IPS-NIHi7 (cell line): ENCODE measurements at regions not wholly inside any gene's neighbourhood (a gene's known extent, or its start where the extent isn't known, plus 50 kb on each side); places are given as distances from the start of the nearest gene placed in this dataset.

Source experiments
- DNase-seq: peaks from one replicate; pipeline ENCODE4 v3.0.0; 2012; ENCODE audit warnings: mixed read lengths; ENCODE audit errors: extremely low spot score

GRCh38 chr20:46811224-46812084 lies 83.2 kb upstream of the EYA2 start:
- DNase-seq, result peak; percentile 27

GRCh38 chr20:46814366-46815232 lies 80.0 kb upstream of the EYA2 start:
- peak; percentile 68 for DNase-seq

- no peak for DNase-seq
Observed at GRCh38 chr20:46816097-46816496, 78.5 kb upstream of the EYA2 start.

GRCh38 chr20:46816886-46817638 lies 77.6 kb upstream of the EYA2 start:
- no peak for DNase-seq

- DNase-seq, result peak; percentile 54
Observed at GRCh38 chr20:46820682-46821081, 74.0 kb upstream of the EYA2 start.

- no peak for DNase-seq
Observed at GRCh38 chr20:46823271-46823751, 71.3 kb upstream of the EYA2 start.

- no peak for DNase-seq
Observed at GRCh38 chr20:46823753-46824152, 70.9 kb upstream of the EYA2 start.

GRCh38 chr20:46826343-46826984 lies 68.2 kb upstream of the EYA2 start:
- DNase-seq, result no peak

- no peak for DNase-seq
Observed at GRCh38 chr20:46827718-46828458, 66.8 kb upstream of the EYA2 start.

- no peak for DNase-seq
Observed at GRCh38 chr20:46828471-46828870, 66.2 kb upstream of the EYA2 start.

- no peak for DNase-seq
Observed at GRCh38 chr20:46830886-46831632, 63.6 kb upstream of the EYA2 start.

- DNase-seq, result no peak
Observed at GRCh38 chr20:46831633-46832011, 63.0 kb upstream of the EYA2 start.

- no peak for DNase-seq
Observed at GRCh38 chr20:46832555-46832954, 62.1 kb upstream of the EYA2 start.

- DNase-seq, result no peak
Observed at GRCh38 chr20:46833360-46833759, 61.3 kb upstream of the EYA2 start.

- DNase-seq, result no peak
Observed at GRCh38 chr20:46835418-46835817, 59.2 kb upstream of the EYA2 start.

GRCh38 chr20:46837083-46837482 lies 57.6 kb upstream of the EYA2 start:
- DNase-seq, result no peak

GRCh38 chr20:46838011-46838410 lies 56.6 kb upstream of the EYA2 start:
- DNase-seq, result peak; percentile 61

- DNase-seq, result no peak
Observed at GRCh38 chr20:46840054-46840729, 54.5 kb upstream of the EYA2 start.
